GM13977 (cell line): ENCODE measurements at regions not wholly inside any gene's neighbourhood (a gene's known extent, or its start where the extent isn't known, plus 50 kb on each side); places are given as distances from the start of the nearest gene placed in this dataset.
"Not testable (repeated sequence)": the region's sequence is repeated elsewhere in the genome, so short reads cannot be mapped to it uniquely, and the experiment has no call there.

Experiments
- DNase-seq: peaks from one replicate; pipeline ENCODE4 v3.0.0; 2012; ENCODE audit warnings: low spot score
- in situ Hi-C: fragments of 300-500 bp; cut with MboI; formaldehyde crosslinking; loops from one replicate; pipeline ENCODE4 v1.12.0; 2022; ENCODE audit warnings: low sequenced_read_pairs, low pct_unique_long_range_greater_than_20kb, mixed read lengths, inconsistent platforms; ENCODE audit not compliant: unreplicated experiment
- TF ChIP-seq, protein P1 (sequence below): IDR thresholded peaks from 2 replicates; pipeline ENCODE4 v1.5.1; 2012; ENCODE audit warnings: mild to moderate bottlenecking, control low read depth; ENCODE audit not compliant: insufficient read depth; ENCODE audit errors: extremely low read depth, missing control alignments

DNA sequence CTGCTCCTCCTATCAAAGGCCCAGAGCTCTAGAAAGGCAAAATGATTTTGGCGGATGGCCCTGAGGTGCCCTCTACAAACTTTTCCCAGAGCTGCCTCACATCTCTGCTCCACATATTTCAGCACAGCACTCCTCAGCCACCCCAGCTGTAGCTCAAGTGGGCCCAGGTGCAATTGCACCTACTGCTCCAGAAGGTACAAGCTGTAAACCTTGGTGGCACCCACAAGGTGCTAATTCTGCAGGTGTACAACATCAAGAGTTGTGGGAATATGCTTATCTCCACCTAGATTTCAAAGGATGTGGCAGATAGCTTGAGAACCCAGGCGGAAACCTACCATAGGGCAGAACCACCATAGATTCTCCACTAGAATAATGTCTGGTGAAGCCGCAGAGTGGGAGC, 432.2 kb downstream of the TMEM232 start:
- no peak for DNase-seq
- TF ChIP-seq, protein P1, sequence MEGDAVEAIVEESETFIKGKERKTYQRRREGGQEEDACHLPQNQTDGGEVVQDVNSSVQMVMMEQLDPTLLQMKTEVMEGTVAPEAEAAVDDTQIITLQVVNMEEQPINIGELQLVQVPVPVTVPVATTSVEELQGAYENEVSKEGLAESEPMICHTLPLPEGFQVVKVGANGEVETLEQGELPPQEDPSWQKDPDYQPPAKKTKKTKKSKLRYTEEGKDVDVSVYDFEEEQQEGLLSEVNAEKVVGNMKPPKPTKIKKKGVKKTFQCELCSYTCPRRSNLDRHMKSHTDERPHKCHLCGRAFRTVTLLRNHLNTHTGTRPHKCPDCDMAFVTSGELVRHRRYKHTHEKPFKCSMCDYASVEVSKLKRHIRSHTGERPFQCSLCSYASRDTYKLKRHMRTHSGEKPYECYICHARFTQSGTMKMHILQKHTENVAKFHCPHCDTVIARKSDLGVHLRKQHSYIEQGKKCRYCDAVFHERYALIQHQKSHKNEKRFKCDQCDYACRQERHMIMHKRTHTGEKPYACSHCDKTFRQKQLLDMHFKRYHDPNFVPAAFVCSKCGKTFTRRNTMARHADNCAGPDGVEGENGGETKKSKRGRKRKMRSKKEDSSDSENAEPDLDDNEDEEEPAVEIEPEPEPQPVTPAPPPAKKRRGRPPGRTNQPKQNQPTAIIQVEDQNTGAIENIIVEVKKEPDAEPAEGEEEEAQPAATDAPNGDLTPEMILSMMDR = no peak
- in situ Hi-C loops = no loop called here

DNA sequence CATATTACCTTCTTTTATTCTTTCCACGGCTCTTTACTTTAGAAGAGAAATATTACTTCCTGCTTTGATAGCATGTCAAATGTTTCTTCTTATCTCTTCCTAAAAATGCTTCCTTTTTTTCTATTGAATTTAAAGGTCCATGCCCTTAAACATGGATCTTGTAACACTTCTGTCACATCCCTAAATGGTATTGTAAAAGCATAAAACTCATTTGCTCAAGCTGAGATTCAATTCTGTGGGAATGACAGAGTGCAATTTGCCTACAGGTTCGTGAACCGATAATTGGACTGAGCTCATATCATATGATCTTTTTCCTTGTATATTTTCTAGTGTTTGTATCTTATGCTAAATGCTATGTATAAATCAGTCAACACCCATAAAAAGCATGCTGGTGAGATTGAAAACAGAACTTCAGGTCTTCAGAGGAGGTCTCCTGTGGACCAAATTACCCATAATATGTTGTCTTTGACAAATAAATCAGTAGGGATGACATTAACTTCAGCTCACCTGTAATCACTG, 429.3 kb downstream of the TMEM232 start:
- in situ Hi-C loops = no loop called here
- TF ChIP-seq, protein P1 = no peak

DNA sequence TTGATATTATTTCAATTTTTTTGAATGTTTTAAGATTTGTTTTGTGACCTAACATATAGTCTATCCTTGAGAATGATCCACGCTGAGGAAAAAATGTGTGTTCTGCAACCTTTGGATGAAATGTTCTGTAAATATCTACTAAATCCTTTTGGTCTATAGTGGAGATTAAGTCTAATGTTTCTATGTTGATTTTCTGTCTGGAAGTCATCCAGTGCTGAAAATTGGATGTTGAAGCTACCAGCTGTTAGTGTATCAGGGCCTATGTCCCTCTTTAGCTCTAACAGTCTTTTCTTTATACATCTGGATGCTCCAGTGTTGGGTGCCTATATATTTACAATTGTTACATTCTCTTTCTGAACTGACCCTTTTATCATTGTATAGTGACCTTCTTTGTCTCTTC, 422.3 kb downstream of the TMEM232 start:
- TF ChIP-seq, protein P1 = no peak
- in situ Hi-C loops = no loop called here
- DNase-seq = no peak

More for the DNA sequence above, 429.3 kb downstream of the TMEM232 start:
- no peak for DNase-seq

DNA sequence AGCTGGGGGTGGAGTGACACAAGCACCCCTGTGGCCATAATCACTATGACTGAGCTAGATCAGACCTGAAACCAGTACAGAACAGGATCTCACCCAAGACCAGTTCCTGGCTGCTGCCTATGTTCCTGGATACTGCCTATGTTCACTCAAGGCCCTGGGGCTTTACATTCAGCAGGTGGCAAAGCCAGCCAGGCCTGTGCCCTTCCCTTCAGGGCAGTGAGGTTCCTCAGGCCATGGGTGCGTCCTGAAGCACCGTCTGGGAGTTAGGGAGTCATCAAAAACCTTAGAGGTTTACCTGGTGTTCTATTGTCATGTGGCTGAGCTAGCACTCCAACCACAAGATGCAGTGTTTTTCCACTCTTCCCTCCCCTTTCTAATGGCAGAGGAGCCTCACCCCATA, 419.8 kb downstream of the TMEM232 start:
- TF ChIP-seq, protein P1 = no peak
- no peak for DNase-seq
- in situ Hi-C loops = no loop called here

DNA sequence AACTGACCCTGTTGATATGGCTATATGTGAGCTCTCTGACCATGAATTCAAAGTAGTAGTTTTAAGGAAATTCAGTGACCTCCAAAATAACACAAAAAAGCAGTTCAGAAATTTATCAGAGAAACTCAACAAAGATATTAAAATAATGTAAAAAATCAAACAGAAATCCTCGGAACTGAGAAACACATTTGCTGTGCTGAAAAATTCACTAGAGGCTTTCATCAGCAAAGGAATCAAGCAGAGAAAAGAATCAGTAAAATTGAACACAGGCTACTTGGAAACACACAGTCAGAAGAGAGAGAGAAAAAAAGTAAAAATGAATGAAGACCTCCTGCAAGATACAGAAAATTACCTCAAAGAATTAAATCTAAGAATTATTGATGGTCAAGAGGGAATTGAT, 417.2 kb downstream of the TMEM232 start:
- in situ Hi-C loops = no loop called here
- no peak for DNase-seq
- TF ChIP-seq, protein P1 = no peak

DNA sequence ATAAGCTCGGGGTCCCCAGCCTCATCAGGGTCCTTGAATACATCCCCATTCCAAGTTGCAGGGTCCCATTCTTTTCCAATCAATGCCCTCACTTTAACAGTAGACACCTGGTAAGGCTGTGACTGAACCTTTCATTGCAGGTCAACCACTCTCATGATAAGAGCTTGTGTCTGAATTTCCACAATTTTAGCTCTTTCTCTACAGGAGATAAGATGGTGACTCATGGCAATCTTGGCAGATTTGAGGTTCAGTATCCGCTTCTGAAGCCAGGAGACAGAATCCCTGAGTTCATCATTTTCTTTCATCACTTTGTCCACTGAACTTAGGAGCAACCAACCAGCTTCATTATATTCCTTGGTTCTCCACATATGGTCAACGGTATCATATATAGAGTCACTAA, 409.9 kb downstream of the TMEM232 start:
- DNase-seq, in situ Hi-C loops: not testable (repeated sequence)

DNA sequence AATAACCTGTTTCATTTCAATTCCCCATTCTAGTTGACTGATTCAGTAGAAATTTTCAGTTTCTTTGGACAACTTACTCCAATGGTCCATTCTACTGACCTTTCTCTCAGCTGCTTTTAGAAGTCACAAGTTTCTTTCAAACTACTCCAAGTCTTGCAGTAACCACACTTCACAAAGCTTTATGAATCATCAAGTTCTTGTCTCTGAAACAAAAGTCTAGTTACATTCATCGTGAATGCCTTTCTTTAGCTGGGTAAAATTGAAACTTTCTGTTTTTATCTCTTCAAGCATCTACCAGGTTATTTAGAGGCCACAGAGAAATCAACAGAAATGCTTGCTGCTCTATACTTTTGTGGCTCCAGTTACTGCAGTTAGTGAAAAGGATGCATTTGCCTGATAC, 405.4 kb downstream of the TMEM232 start:
- in situ Hi-C loops = no loop called here
- TF ChIP-seq, protein P1 = no peak

More for the DNA sequence above, 405.4 kb downstream of the TMEM232 start:
- no peak for DNase-seq
